AG04450 (cell line): ENCODE measurements at regions not wholly inside any gene's neighbourhood (a gene's known extent, or its start where the extent isn't known, plus 50 kb on each side); places are given as distances from the start of the nearest gene placed in this dataset.

Source experiments
- CTCF ChIA-PET: fragments of 300-600, 350-600 bp; formaldehyde crosslinking; extraction: SDS; loops from one replicate; lab custom pipeline; 2022; ENCODE audit warnings: antibody characterized with exemption, inconsistent platforms; lab: Charles Lee
- POLR2A ChIA-PET: fragments of 350-600 bp; formaldehyde crosslinking; extraction: SDS; loops from one replicate; lab custom pipeline; 2021; ENCODE audit warnings: antibody characterized with exemption, inconsistent platforms; lab: Yijun Ruan, JAX
- DNase-seq: peaks from one replicate; pipeline ENCODE4 v3.0.0-alpha.2; 2011; ENCODE audit warnings: low read depth, low spot score
- H3K27ac ChIP-seq: one replicate; pipeline ENCODE4 v1.5.1; 2012; ENCODE audit warnings: low read depth, low read length, control low read depth
- H3K27me3 ChIP-seq: one replicate; pipeline ENCODE4 v1.6.0; 2012; ENCODE audit warnings: low read length; ENCODE audit not compliant: control insufficient read depth, insufficient read depth
- H3K4me3 ChIP-seq: 2 replicates; pipeline ENCODE4 v1.5.1; 2011; ENCODE audit warnings: mild to moderate bottlenecking, low read depth, low read length, control low read depth
- H3K9me3 ChIP-seq: 2 replicates; pipeline ENCODE4 v1.5.1; 2012; ENCODE audit warnings: low read length; ENCODE audit not compliant: control insufficient read depth, insufficient read depth
- CTCF ChIP-seq: IDR thresholded peaks from 2 replicates; pipeline ENCODE4 v1.5.1; 2011; ENCODE audit warnings: low read depth, low read length, control low read depth, inconsistent platforms

DNA sequence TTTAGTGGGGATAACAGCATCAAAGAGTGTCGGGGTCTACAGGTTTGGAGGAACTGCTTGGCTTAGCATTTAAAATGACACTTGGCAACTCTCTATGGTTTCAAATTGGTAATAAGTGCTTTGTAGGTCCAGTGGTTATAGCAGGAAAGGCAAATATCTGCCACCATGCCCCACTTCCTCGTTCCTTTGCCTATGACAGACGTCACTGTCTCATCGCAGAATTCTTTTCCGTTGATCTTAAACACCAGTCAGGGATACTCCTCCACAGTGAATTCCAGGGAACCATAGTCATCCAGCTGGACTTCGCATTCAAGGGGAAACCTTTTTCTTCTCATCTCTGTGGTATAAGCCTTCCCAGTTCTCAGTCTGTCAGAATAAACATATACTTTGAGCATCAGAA lies 319.1 kb downstream of the GPAT3 start:
- no peak for TF ChIP-seq CTCF
- no peaks in the 10 kb centered on the region for H3K9me3 ChIP-seq
- peak; percentile 89 for DNase-seq
- no peaks in the 10 kb centered on the region for H3K27me3 ChIP-seq
- CTCF ChIA-PET, result no interaction called here
- H3K27ac ChIP-seq, result peak overlapping the region; percentile 83
- no peak overlapping the region for H3K4me3 ChIP-seq
- POLR2A ChIA-PET, result no interaction called here

DNA sequence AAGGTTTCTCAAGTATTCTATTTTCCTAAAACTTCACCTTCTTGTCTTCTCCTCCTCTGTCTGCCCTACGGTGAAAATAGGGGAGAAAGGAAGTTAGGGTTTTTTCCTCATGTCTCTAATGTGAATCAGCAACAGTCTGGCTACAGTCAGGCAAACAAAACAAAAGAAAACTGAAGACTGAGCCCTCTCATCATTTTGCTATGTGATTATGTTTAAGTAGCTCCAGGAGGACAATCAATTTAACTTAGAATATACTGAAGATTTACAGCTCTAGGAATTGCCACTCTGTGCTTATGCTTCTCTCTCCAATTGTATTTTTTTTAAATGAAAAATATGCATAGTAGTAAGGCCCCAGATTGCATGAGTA lies 316.2 kb downstream of the GPAT3 start:
- H3K4me3 ChIP-seq, result no peak overlapping the region
- no peak for TF ChIP-seq CTCF
- peak; percentile 52 for DNase-seq
- no peaks in the 10 kb centered on the region for H3K27me3 ChIP-seq
- peak overlapping the region; percentile 80 for H3K27ac ChIP-seq
- no peaks in the 10 kb centered on the region for H3K9me3 ChIP-seq
- POLR2A ChIA-PET, result interaction anchor here (0.7 kb wide), 1 partner anchor 1423 kb away, joined by 3 read pairs; no protein-coding TSS in a partner anchor
- CTCF ChIA-PET, result no interaction called here

- no peaks in the 10 kb centered on the region for H3K9me3 ChIP-seq
- ChIA-PET POLR2A (interaction anchor here (0.7 kb wide), 1 partner anchor 1422 kb away, joined by 3 read pairs; no protein-coding TSS in a partner anchor), CTCF (no interaction called here)
- no peak for TF ChIP-seq CTCF
- DNase-seq, result no peak
- no peak overlapping the region for H3K4me3 ChIP-seq
- peak overlapping the region; percentile 80 for H3K27ac ChIP-seq
- no peaks in the 10 kb centered on the region for H3K27me3 ChIP-seq
These were observed 315.6 kb downstream of the GPAT3 start for GRCh38 chr4:83851261-83852084.

DNA sequence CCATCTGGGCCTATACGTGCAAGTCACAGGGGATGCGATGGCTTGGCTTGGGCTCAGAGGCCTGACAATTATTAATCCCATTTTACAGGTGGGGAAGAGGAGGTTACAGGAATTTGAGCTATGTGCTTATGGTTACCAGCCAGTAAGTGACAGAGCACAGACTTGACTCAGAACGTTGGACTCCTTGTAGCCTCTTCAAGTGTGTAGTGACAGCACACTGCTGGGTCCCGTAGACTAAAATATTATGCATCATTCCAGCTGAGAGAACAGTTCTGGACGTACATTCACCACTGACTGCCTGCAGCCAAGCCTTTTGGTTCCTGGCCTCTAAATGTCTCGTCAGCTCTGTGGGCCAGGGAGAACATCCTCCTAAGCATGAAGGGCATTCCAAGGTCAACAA lies 314.5 kb downstream of the GPAT3 start:
- ChIA-PET CTCF (no interaction called here), POLR2A (no interaction called here)
- H3K27ac ChIP-seq, result peak overlapping the region; percentile 55

More for the DNA sequence above, 314.5 kb downstream of the GPAT3 start:
- Histone ChIP-seq H3K4me3 (no peak overlapping the region), H3K27me3 (no peaks in the 10 kb centered on the region), H3K9me3 (no peaks in the 10 kb centered on the region)
- no peak for TF ChIP-seq CTCF
- DNase-seq, result no peak
